Stimulated activated naive CD8-positive, alpha-beta T cell treated with anti-CD3 and anti-CD28 coated beads, Interleukin-15, Interleukin-2, amounts not matched to agents 100 ng/mL and 50 ng/mL, for 24 hours (primary cell): ENCODE measurements at regions not wholly inside any gene's neighbourhood (a gene's known extent, or its start where the extent isn't known, plus 50 kb on each side); places are given as distances from the start of the nearest gene placed in this dataset.
"Not testable (repeated sequence)": the region's sequence is repeated elsewhere in the genome, so short reads cannot be mapped to it uniquely, and the experiment has no call there.

ENCODE experiments used
- H3K27ac Mint-ChIP-seq: one replicate; pipeline ENCODE4 v1.8.0; 2021; ENCODE audit warnings: mild to moderate bottlenecking, mixed read lengths
- H3K27me3 Mint-ChIP-seq: one replicate; pipeline ENCODE4 v1.8.0; 2021; ENCODE audit warnings: mixed read lengths
- H3K36me3 Mint-ChIP-seq: one replicate; pipeline ENCODE4 v1.8.0; 2021; ENCODE audit warnings: low read depth, mixed read lengths
- H3K4me1 Mint-ChIP-seq: one replicate; pipeline ENCODE4 v1.8.0; 2021; ENCODE audit warnings: low read depth, mixed read lengths
- H3K4me3 Mint-ChIP-seq: one replicate; pipeline ENCODE4 v1.8.0; 2021; ENCODE audit warnings: mild to moderate bottlenecking, mixed read lengths
- H3K9me3 Mint-ChIP-seq: one replicate; pipeline ENCODE4 v1.8.0; 2021; ENCODE audit warnings: mixed read lengths

GRCh38 chr9:87375397-87376073 lies 122.1 kb upstream of the DAPK1 start:
- H3K9me3 Mint-ChIP-seq: no peaks in the 10 kb centered on the region
- no peaks in the 10 kb centered on the region for H3K36me3 Mint-ChIP-seq
- H3K27me3 Mint-ChIP-seq: peaks cover 16% of the 10 kb centered on the region
- H3K4me1 Mint-ChIP-seq: peaks cover 8% of the 10 kb centered on the region
- no peak overlapping the region for H3K4me3 Mint-ChIP-seq
- no peak overlapping the region for H3K27ac Mint-ChIP-seq

DNA sequence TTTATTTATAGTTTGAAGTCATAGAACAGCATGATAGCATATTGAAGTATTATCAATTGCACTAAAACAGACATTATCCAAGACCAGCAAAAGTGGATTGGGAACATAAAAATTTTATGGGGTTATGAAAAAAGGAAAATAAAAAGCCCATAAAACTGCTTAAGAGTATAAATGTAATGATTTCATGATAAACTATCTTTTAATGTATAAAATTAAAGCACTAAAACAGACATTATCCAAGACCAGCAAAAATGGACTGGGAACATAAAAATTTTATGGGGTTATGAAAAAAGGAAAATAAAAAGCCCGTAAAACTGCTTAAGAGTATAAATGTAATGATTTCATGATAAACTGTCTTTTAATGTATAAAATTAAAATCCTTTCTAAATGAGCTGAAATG lies 119.0 kb upstream of the DAPK1 start:
- Mint-ChIP-seq H3K4me1 (peaks cover 8% of the 10 kb centered on the region), H3K9me3 (no peaks in the 10 kb centered on the region), H3K4me3 (no peak overlapping the region), H3K27me3 (peaks cover 10% of the 10 kb centered on the region), H3K27ac (no peak overlapping the region), H3K36me3 (no peaks in the 10 kb centered on the region)

GRCh38 chr9:87379300-87379699 lies 118.4 kb upstream of the DAPK1 start:
- Mint-ChIP-seq H3K4me3 (no peak overlapping the region), H3K9me3 (no peaks in the 10 kb centered on the region), H3K27ac (no peak overlapping the region), H3K4me1 (peaks cover 2% of the 10 kb centered on the region), H3K36me3 (no peaks in the 10 kb centered on the region), H3K27me3 (peaks cover 4% of the 10 kb centered on the region)

DNA sequence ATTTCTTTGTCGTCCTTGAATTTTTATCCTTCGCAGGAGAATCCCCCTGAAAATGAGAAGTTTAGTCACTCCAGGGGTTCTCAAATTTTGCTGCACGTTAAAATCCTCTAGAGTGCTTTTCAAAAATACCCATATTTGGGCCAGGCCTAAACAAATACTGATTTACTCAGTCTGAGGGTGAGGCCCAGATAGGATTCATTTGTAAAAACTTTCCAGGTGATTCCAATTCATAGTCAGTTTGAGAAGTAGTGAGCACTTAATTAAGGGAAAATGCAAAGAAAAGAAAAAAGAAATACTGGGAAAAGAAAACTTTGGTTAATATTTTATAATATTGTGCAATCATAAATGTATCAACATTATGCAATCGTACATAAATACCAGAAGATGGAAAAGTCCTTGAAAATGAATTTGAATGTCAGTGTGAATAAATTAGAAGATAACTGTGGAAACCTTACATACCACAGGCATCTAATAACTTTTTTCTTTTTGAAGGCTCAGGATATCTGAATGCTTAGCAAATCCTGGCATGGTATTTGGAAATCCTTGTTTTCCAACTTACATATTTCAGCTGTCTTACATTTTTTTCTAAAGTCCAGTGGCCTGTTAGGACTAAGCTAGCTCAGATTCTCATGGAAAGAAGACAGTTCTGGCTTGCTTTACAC lies 116.5 kb upstream of the DAPK1 start:
- Mint-ChIP-seq H3K4me1 (no peaks in the 10 kb centered on the region), H3K4me3 (no peak overlapping the region), H3K9me3 (no peaks in the 10 kb centered on the region), H3K27ac (no peak overlapping the region), H3K36me3 (no peaks in the 10 kb centered on the region), H3K27me3 (peaks cover 10% of the 10 kb centered on the region)

DNA sequence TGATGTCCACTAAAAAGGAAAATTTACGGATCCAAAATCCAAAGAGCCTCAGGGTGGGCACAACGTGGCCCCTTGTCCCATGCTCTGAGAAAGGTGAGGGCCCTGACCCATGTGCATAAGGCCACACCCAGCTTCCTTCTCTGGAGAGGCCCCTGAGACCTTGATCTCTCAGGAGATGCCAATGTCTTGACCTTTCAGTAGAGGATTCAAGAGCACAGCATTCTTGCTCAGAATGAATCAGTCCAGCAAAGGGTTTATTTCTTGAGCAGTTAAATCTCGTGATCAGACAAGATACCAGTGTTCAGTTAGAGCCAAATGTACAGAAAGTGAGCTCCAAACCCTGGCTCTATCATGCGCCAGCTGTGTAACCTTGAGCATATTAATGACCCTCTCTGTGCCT lies 115.9 kb upstream of the DAPK1 start:
- H3K4me1 Mint-ChIP-seq: no peaks in the 10 kb centered on the region
- H3K27me3 Mint-ChIP-seq: peaks cover 7% of the 10 kb centered on the region
- H3K27ac Mint-ChIP-seq: no peak overlapping the region
- H3K4me3 Mint-ChIP-seq: no peak overlapping the region
- H3K9me3 Mint-ChIP-seq: no peaks in the 10 kb centered on the region
- H3K36me3 Mint-ChIP-seq: no peaks in the 10 kb centered on the region

- Mint-ChIP-seq H3K9me3 (no peaks in the 10 kb centered on the region), H3K4me3 (no peak overlapping the region), H3K36me3 (no peaks in the 10 kb centered on the region), H3K27me3 (peaks cover 7% of the 10 kb centered on the region), H3K27ac (no peak overlapping the region), H3K4me1 (no peaks in the 10 kb centered on the region)
Measured at GRCh38 chr9:87382900-87383299, 114.8 kb upstream of the DAPK1 start.

DNA sequence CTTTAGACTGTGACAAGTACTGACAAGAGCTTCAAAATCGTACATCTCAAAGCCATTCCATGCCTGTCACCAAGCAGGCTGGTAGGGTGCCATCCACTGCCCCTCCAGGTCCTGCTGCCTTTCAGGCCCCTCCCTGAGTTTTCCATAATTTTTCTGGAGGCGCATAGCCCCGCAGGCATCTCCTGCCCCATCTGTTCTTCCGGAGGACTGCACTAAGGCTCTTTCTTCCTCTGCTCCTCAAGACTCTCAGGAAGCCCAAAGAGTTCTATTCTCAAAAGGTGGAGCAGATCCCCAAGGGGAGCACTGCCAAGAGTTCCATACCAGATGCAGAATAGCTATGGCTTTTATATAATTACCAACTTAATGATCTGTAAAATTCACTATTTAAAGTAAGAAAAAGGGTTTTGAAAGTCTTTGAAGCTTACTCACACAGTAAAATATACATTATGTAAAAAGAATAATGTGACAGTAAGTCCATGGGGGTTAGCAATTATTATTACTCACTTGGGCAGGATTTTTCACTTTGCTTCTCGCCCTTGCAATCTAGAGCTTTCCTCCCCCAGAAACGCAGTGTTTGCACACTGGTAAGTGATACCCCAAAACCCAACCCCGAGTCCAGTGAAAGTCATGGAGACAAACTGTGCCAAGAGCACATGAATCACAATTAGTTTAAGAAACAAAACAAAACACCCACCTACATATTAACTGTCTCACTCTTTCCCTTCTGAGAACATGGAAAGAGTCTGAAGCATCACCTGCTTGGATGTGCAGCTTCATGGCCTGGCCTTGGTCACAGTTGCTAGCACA lies 114.1 kb upstream of the DAPK1 start:
- H3K36me3 Mint-ChIP-seq: no peaks in the 10 kb centered on the region
- no peaks in the 10 kb centered on the region for H3K4me1 Mint-ChIP-seq
- H3K4me3 Mint-ChIP-seq: no peak overlapping the region
- H3K9me3 Mint-ChIP-seq: no peaks in the 10 kb centered on the region
- H3K27me3 Mint-ChIP-seq: peaks cover 7% of the 10 kb centered on the region
- H3K27ac Mint-ChIP-seq: no peak overlapping the region

GRCh38 chr9:87386490-87387025 lies 111.1 kb upstream of the DAPK1 start:
- no peaks in the 10 kb centered on the region for H3K36me3 Mint-ChIP-seq
- H3K27me3 Mint-ChIP-seq: peaks cover 10% of the 10 kb centered on the region
- H3K4me3 Mint-ChIP-seq: no peak overlapping the region
- H3K4me1 Mint-ChIP-seq: no peaks in the 10 kb centered on the region
- no peaks in the 10 kb centered on the region for H3K9me3 Mint-ChIP-seq
- H3K27ac Mint-ChIP-seq: no peak overlapping the region

GRCh38 chr9:87387351-87388011 lies 110.2 kb upstream of the DAPK1 start:
- no peaks in the 10 kb centered on the region for H3K4me1 Mint-ChIP-seq
- H3K27ac Mint-ChIP-seq: no peak overlapping the region
- H3K9me3 Mint-ChIP-seq: no peaks in the 10 kb centered on the region
- no peak overlapping the region for H3K4me3 Mint-ChIP-seq
- H3K27me3 Mint-ChIP-seq: peaks cover 13% of the 10 kb centered on the region
- H3K36me3 Mint-ChIP-seq: no peaks in the 10 kb centered on the region

DNA sequence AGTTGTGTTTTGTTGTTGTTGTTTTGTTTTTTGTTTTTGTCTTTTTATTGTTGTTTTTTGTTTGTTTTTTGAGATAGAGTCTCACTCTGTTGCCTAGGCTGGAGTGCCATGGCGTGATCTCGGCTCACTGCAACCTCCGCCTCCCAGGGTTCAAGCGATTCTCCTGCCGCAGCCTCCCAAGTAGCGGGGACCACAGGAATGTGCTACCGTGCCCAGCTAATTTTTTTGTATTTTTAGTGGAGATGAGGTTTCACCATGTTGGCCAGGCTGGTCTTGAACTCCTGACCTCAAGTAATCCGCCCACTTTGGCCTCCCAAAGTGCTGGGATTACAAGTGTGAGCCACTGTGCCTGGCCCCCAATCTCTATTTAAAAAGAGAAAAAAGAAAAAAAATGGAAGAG lies 109.0 kb upstream of the DAPK1 start:
- H3K4me3 Mint-ChIP-seq, H3K36me3 Mint-ChIP-seq, H3K27ac Mint-ChIP-seq, H3K4me1 Mint-ChIP-seq, H3K9me3 Mint-ChIP-seq: not testable (repeated sequence)
- H3K27me3 Mint-ChIP-seq: peaks cover 13% of the 10 kb centered on the region

DNA sequence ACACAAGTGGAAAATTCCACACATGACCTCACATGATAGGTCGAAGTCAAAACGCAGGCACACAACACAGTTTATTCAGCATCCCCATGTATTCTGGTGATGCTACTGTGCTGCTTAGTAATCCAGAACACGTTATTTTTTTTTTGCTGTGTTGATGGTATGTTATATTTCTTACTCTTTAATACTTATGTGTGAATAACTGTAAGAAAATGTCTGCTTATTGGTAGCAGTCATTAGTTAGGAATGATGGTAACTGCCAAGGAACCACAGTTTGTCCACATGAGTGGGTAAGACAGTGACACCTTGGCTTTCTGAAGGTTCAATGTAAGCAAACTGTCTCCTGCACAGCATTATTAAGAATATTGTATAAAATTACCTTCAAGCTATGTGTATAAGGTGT lies 107.7 kb upstream of the DAPK1 start:
- Mint-ChIP-seq H3K27me3 (peaks cover 14% of the 10 kb centered on the region), H3K9me3 (no peaks in the 10 kb centered on the region), H3K4me3 (no peak overlapping the region), H3K4me1 (no peaks in the 10 kb centered on the region), H3K36me3 (no peaks in the 10 kb centered on the region), H3K27ac (no peak overlapping the region)

GRCh38 chr9:87390361-87390760 lies 107.3 kb upstream of the DAPK1 start:
- Mint-ChIP-seq H3K27me3 (peaks cover 16% of the 10 kb centered on the region), H3K27ac (no peak overlapping the region), H3K4me3 (no peak overlapping the region), H3K36me3 (no peaks in the 10 kb centered on the region), H3K4me1 (no peaks in the 10 kb centered on the region), H3K9me3 (no peaks in the 10 kb centered on the region)

GRCh38 chr9:87392086-87392485 lies 105.6 kb upstream of the DAPK1 start:
- no peaks in the 10 kb centered on the region for H3K36me3 Mint-ChIP-seq
- peaks cover 9% of the 10 kb centered on the region for H3K27me3 Mint-ChIP-seq
- no peak overlapping the region for H3K27ac Mint-ChIP-seq

DNA sequence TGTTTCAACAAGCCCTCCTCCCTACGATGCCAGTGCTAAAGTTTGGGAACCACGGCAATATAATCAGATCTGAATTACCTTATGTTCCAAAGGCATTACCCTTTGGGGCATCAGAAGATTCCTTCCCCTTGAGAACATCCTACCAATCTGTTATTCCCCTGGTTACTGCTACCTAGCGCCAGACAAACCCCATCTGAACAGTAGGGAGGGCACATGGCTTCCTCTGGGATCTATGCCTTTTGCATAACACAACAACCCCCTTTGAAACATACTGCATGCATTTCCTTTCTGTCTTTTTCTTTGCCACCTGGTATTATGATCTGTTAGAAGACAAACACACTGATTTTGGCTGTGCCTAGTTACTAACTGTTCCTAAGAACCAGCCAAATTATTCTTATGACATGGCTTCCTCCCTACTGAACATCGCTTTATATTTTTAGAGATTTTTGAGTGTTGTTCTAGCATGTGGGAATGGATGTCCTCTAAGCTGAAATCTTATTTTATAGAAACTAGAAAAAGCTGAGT lies 103.9 kb upstream of the DAPK1 start:
- Mint-ChIP-seq H3K27me3 (peaks cover 9% of the 10 kb centered on the region), H3K4me3 (no peak overlapping the region), H3K4me1 (no peaks in the 10 kb centered on the region), H3K36me3 (no peaks in the 10 kb centered on the region), H3K27ac (no peak overlapping the region), H3K9me3 (no peaks in the 10 kb centered on the region)

More at GRCh38 chr9:87392086-87392485, 105.6 kb upstream of the DAPK1 start:
- Mint-ChIP-seq H3K9me3 (no peaks in the 10 kb centered on the region), H3K4me3 (no peak overlapping the region), H3K4me1 (no peaks in the 10 kb centered on the region)
